GM23338 (cell line): ENCODE measurements at regions not wholly inside any gene's neighbourhood (a gene's known extent, or its start where the extent isn't known, plus 50 kb on each side); places are given as distances from the start of the nearest gene placed in this dataset.

Source experiments
- ATAC-seq: fragments of 200-7000 bp; cut with Tn5 transposase; 3 replicates; pipeline ENCODE4 v1.9.1; 2020
- DNase-seq: peaks from one replicate; pipeline ENCODE4 v3.0.0-alpha.2; 2015; ENCODE audit warnings: low spot score
- H2AFZ ChIP-seq: fragments of 200-600 bp; sonication (generic); 2 replicates; pipeline ENCODE4 v1.8.0; 2016; ENCODE audit warnings: antibody characterized with exemption, mild to moderate bottlenecking, moderate library complexity
- H3F3A ChIP-seq: fragments of 200-600 bp; sonication (generic); replicated peaks from 2 replicates; pipeline ENCODE4 v1.8.0; 2017; ENCODE audit warnings: antibody characterized with exemption, mixed run types, low read depth
- H3K27ac ChIP-seq: fragments of 200-600 bp; sonication (generic); 2 replicates; pipeline ENCODE4 v1.6.1; 2016; ENCODE audit warnings: low read depth
- H3K27me3 ChIP-seq: fragments of 200-600 bp; sonication (generic); 2 replicates; pipeline ENCODE4 v1.8.0; 2016; ENCODE audit warnings: mild to moderate bottlenecking, mixed run types, moderate library complexity; ENCODE audit not compliant: insufficient read depth
- H3K36me3 ChIP-seq: fragments of 200-600 bp; sonication (generic); 2 replicates; pipeline ENCODE4 v1.8.0; 2016; ENCODE audit warnings: mild to moderate bottlenecking; ENCODE audit not compliant: insufficient read depth
- H3K4me1 ChIP-seq: fragments of 200-600 bp; sonication (generic); 2 replicates; pipeline ENCODE4 v1.8.0; 2016; ENCODE audit warnings: mild to moderate bottlenecking, moderate library complexity; ENCODE audit not compliant: insufficient read depth
- H3K4me2 ChIP-seq: fragments of 200-600 bp; sonication (generic); 2 replicates; pipeline ENCODE4 v1.7.1; 2017; ENCODE audit warnings: mixed run types
- H3K4me3 ChIP-seq: fragments of 200-600 bp; sonication (generic); 2 replicates; pipeline ENCODE4 v1.6.1; 2016; ENCODE audit warnings: mixed run types
- H3K79me2 ChIP-seq: fragments of 200-600 bp; sonication (generic); replicated peaks from 2 replicates; pipeline ENCODE4 v1.8.0; 2017; ENCODE audit warnings: mild to moderate bottlenecking; ENCODE audit not compliant: insufficient read depth
- H3K9me2 ChIP-seq: fragments of 200-600 bp; sonication (generic); 2 replicates; pipeline ENCODE4 v1.8.0; 2017; ENCODE audit not compliant: insufficient read depth
- H4K20me1 ChIP-seq: fragments of 200-600 bp; sonication (generic); replicated peaks from 2 replicates; pipeline ENCODE4 v1.8.0; 2017; ENCODE audit warnings: mild to moderate bottlenecking; ENCODE audit not compliant: insufficient read depth
- H3K27ac Mint-ChIP-seq: 2 replicates; pipeline ENCODE4 v1.8.0; 2020; ENCODE audit warnings: inconsistent platforms, mild to moderate bottlenecking, moderate library complexity, mixed read lengths
- H3K27me3 Mint-ChIP-seq: 3 replicates; pipeline ENCODE4 v1.8.0; 2022; ENCODE audit warnings: low read depth, mild to moderate bottlenecking, moderate library complexity, mixed read lengths, inconsistent platforms; ENCODE audit not compliant: insufficient read depth, poor library complexity
- H3K36me3 Mint-ChIP-seq: 3 replicates; pipeline ENCODE4 v1.8.0; 2021; ENCODE audit warnings: low read depth, mild to moderate bottlenecking, inconsistent platforms, moderate library complexity, mixed read lengths
- H3K4me1 Mint-ChIP-seq: 3 replicates; pipeline ENCODE4 v1.8.0; 2020; ENCODE audit warnings: mild to moderate bottlenecking, inconsistent platforms, mixed read lengths
- H3K4me3 Mint-ChIP-seq: 3 replicates; pipeline ENCODE4 v1.8.0; 2021; ENCODE audit warnings: moderate library complexity, mild to moderate bottlenecking, inconsistent platforms, mixed read lengths
- H3K9me3 Mint-ChIP-seq: 3 replicates; pipeline ENCODE4 v1.8.0; 2020; ENCODE audit warnings: moderate library complexity, mild to moderate bottlenecking, inconsistent platforms, mixed read lengths
- CREB1 ChIP-seq: fragments of 250-450 bp; sonication (Bioruptor Pico); IDR thresholded peaks from 2 replicates; pipeline ENCODE4 v1.5.0; 2020; ENCODE audit warnings: low read depth, mild to moderate bottlenecking, moderate library complexity
- EZH2 ChIP-seq: fragments of 200-600 bp; sonication (generic); IDR thresholded peaks from one replicate; pipeline ENCODE4 v1.8.0; 2017; ENCODE audit warnings: antibody characterized with exemption, mild to moderate bottlenecking, low read depth; ENCODE audit not compliant: unreplicated experiment
- EZH2phosphoT487 ChIP-seq: fragments of 200-600 bp; sonication (generic); IDR thresholded peaks from one replicate; pipeline ENCODE4 v1.8.1; 2018; ENCODE audit warnings: antibody characterized with exemption; ENCODE audit not compliant: unreplicated experiment
- JUNB ChIP-seq: IDR thresholded peaks from one replicate; pipeline ENCODE4 v1.6.1; 2016; ENCODE audit warnings: antibody characterized with exemption; ENCODE audit not compliant: unreplicated experiment
- NANOG ChIP-seq: IDR thresholded peaks from 2 replicates; pipeline ENCODE4 v1.6.1; 2016; ENCODE audit warnings: antibody characterized with exemption, borderline replicate concordance
- POLR2AphosphoS5 ChIP-seq: IDR thresholded peaks from 2 replicates; pipeline ENCODE4 v1.6.1; 2016; ENCODE audit warnings: antibody characterized with exemption, low read depth
- STAT1 ChIP-seq: IDR thresholded peaks from one replicate; pipeline ENCODE4 v1.6.1; 2016; ENCODE audit warnings: antibody characterized with exemption; ENCODE audit not compliant: unreplicated experiment
- ZNF114 ChIP-seq: fragments of 250-450 bp; sonication (Bioruptor Pico); IDR thresholded peaks from 2 replicates; pipeline ENCODE4 v1.5.0; 2020; ENCODE audit warnings: mild to moderate bottlenecking, moderate library complexity
- TF ChIP-seq, protein P1 (sequence below), 2 experiments: fragments of 200-600 bp in 1 of 2; sonication (generic) in 1 of 2; conservative IDR thresholded peaks; 2 replicates each; pipeline versions ENCODE4 v1.5.1 to v1.6.1; 2016 to 2017; ENCODE audit warnings: antibody characterized with exemption in 2 of 2, low read depth in 2 of 2, mild to moderate bottlenecking in 2 of 2, moderate library complexity in 1 of 2
- TF ChIP-seq, protein P2 (sequence below): IDR thresholded peaks from 2 replicates; pipeline ENCODE4 v1.6.1; 2016; ENCODE audit warnings: antibody characterized with exemption
- TF ChIP-seq, protein P3 (sequence below): fragments of 250-450 bp; sonication (Bioruptor Pico); IDR thresholded peaks from 2 replicates; pipeline ENCODE4 v1.5.0; 2020; ENCODE audit warnings: mild to moderate bottlenecking, moderate library complexity

DNA sequence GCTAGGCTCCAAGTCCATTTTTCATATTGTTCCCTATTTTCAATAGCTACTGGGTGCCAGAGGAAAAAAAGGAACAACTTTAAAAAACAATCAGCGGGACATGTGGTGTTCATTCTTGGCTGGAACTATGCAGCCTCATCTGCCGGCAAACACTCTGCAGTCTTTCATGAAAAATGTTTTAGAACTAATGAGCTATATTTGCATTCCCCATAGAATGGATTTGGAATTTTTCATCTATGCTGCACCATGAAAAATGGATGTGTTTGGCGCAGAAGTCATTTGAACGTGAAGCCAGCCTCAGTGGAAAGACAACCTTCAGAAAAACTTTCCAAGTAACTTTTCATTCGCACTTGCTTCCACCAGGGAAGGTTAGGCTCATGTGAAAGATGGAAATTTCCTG, 270.5 kb downstream of the SKAP2 start:
- H3K36me3 Mint-ChIP-seq: no peaks in the 10 kb centered on the region
- H3K4me1 Mint-ChIP-seq: no peaks in the 10 kb centered on the region; the same call in 2 of the 3 replicates
- no peak overlapping the region for H3K4me3 ChIP-seq
- H3K4me3 Mint-ChIP-seq: no peak overlapping the region
- H3K27ac ChIP-seq: no peak overlapping the region
- no peaks in the 10 kb centered on the region for H3K79me2 ChIP-seq
- H3K9me3 Mint-ChIP-seq: no peaks in the 10 kb centered on the region
- H3K36me3 ChIP-seq: no peaks in the 10 kb centered on the region
- H2AFZ ChIP-seq: no peak overlapping the region
- H3K27me3 Mint-ChIP-seq: no peaks in the 10 kb centered on the region
- H3K4me1 ChIP-seq: no peaks in the 10 kb centered on the region
- TF ChIP-seq CREB1 (CRISPR knock-in tag) (no peak), POLR2AphosphoS5 (no peak), ZNF114 (CRISPR knock-in tag) (no peak), EZH2phosphoT487 (no peak), JUNB (no peak), EZH2 (no peak), STAT1 (no peak), NANOG (no peak)
- TF ChIP-seq, protein P1, sequence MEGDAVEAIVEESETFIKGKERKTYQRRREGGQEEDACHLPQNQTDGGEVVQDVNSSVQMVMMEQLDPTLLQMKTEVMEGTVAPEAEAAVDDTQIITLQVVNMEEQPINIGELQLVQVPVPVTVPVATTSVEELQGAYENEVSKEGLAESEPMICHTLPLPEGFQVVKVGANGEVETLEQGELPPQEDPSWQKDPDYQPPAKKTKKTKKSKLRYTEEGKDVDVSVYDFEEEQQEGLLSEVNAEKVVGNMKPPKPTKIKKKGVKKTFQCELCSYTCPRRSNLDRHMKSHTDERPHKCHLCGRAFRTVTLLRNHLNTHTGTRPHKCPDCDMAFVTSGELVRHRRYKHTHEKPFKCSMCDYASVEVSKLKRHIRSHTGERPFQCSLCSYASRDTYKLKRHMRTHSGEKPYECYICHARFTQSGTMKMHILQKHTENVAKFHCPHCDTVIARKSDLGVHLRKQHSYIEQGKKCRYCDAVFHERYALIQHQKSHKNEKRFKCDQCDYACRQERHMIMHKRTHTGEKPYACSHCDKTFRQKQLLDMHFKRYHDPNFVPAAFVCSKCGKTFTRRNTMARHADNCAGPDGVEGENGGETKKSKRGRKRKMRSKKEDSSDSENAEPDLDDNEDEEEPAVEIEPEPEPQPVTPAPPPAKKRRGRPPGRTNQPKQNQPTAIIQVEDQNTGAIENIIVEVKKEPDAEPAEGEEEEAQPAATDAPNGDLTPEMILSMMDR (conservative IDR thresholded peaks at IDR 0.05; ENCODE audit: low read depth in 2 of 2): no peak
- TF ChIP-seq, protein P2, sequence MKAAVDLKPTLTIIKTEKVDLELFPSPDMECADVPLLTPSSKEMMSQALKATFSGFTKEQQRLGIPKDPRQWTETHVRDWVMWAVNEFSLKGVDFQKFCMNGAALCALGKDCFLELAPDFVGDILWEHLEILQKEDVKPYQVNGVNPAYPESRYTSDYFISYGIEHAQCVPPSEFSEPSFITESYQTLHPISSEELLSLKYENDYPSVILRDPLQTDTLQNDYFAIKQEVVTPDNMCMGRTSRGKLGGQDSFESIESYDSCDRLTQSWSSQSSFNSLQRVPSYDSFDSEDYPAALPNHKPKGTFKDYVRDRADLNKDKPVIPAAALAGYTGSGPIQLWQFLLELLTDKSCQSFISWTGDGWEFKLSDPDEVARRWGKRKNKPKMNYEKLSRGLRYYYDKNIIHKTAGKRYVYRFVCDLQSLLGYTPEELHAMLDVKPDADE: no peak
- TF ChIP-seq, protein P3, sequence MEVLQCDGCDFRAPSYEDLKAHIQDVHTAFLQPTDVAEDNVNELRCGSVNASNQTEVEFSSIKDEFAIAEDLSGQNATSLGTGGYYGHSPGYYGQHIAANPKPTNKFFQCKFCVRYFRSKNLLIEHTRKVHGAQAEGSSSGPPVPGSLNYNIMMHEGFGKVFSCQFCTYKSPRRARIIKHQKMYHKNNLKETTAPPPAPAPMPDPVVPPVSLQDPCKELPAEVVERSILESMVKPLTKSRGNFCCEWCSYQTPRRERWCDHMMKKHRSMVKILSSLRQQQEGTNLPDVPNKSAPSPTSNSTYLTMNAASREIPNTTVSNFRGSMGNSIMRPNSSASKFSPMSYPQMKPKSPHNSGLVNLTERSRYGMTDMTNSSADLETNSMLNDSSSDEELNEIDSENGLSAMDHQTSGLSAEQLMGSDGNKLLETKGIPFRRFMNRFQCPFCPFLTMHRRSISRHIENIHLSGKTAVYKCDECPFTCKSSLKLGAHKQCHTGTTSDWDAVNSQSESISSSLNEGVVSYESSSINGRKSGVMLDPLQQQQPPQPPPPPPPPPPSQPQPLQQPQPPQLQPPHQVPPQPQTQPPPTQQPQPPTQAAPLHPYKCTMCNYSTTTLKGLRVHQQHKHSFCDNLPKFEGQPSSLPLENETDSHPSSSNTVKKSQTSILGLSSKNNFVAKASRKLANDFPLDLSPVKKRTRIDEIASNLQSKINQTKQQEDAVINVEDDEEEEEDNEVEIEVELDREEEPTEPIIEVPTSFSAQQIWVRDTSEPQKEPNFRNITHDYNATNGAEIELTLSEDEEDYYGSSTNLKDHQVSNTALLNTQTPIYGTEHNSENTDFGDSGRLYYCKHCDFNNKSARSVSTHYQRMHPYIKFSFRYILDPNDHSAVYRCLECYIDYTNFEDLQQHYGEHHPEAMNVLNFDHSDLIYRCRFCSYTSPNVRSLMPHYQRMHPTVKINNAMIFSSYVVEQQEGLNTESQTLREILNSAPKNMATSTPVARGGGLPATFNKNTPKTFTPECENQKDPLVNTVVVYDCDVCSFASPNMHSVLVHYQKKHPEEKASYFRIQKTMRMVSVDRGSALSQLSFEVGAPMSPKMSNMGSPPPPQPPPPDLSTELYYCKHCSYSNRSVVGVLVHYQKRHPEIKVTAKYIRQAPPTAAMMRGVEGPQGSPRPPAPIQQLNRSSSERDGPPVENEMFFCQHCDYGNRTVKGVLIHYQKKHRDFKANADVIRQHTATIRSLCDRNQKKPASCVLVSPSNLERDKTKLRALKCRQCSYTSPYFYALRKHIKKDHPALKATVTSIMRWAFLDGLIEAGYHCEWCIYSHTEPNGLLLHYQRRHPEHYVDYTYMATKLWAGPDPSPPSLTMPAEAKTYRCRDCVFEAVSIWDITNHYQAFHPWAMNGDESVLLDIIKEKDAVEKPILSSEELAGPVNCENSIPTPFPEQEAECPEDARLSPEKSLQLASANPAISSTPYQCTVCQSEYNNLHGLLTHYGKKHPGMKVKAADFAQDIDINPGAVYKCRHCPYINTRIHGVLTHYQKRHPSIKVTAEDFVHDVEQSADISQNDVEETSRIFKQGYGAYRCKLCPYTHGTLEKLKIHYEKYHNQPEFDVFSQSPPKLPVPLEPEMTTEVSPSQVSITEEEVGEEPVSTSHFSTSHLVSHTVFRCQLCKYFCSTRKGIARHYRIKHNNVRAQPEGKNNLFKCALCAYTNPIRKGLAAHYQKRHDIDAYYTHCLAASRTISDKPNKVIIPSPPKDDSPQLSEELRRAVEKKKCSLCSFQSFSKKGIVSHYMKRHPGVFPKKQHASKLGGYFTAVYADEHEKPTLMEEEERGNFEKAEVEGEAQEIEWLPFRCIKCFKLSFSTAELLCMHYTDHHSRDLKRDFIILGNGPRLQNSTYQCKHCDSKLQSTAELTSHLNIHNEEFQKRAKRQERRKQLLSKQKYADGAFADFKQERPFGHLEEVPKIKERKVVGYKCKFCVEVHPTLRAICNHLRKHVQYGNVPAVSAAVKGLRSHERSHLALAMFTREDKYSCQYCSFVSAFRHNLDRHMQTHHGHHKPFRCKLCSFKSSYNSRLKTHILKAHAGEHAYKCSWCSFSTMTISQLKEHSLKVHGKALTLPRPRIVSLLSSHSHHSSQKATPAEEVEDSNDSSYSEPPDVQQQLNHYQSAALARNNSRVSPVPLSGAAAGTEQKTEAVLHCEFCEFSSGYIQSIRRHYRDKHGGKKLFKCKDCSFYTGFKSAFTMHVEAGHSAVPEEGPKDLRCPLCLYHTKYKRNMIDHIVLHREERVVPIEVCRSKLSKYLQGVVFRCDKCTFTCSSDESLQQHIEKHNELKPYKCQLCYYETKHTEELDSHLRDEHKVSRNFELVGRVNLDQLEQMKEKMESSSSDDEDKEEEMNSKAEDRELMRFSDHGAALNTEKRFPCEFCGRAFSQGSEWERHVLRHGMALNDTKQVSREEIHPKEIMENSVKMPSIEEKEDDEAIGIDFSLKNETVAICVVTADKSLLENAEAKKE (CRISPR knock-in tag): no peak
- no peaks in the 10 kb centered on the region for H3K9me2 ChIP-seq
- DNase-seq (no peak), ATAC-seq (no peak)
- H3K27me3 ChIP-seq: no peaks in the 10 kb centered on the region
- no peaks in the 10 kb centered on the region for H3F3A ChIP-seq
- H4K20me1 ChIP-seq: no peaks in the 10 kb centered on the region
- no peak overlapping the region for H3K27ac Mint-ChIP-seq
- H3K4me2 ChIP-seq: no peak overlapping the region
